ENCODE measurements at regions not wholly inside any gene's neighbourhood (a gene's known extent, or its start where the extent isn't known, plus 50 kb on each side); places are given as distances from the start of the nearest gene placed in this dataset.
"Not testable (repeated sequence)": the region's sequence is repeated elsewhere in the genome, so short reads cannot be mapped to it uniquely, and the experiment has no call there.

- DNase-seq (ENCODE audit: low spot score in 2 of 2) (no peak), FAIRE-seq (no peak)
Observed at GRCh38 chr5:142222225-142222865, 102.5 kb downstream of the SPRY4 start.

GRCh38 chr5:142221091-142221860 lies 103.5 kb downstream of the SPRY4 start:
- FAIRE-seq, result no peak

GRCh38 chr5:142219146-142219545 lies 105.7 kb downstream of the SPRY4 start:
- FAIRE-seq (no peak), DNase-seq (ENCODE audit: low spot score in 2 of 2) (no peak)

More at GRCh38 chr5:142221091-142221860, 103.5 kb downstream of the SPRY4 start:
- DNase-seq (ENCODE audit: low spot score in 2 of 2), result no peak

- no peak for FAIRE-seq
Observed at GRCh38 chr5:142216931-142217330, 107.9 kb downstream of the SPRY4 start.

GRCh38 chr5:142215915-142216681 lies 107.5 kb downstream of the NDFIP1 start:
- no peak for FAIRE-seq
- peak in 1 of 2 donors; percentile 40 for DNase-seq (ENCODE audit: low spot score in 2 of 2)

More at GRCh38 chr5:142216931-142217330, 107.9 kb downstream of the SPRY4 start:
- DNase-seq (ENCODE audit: low spot score in 2 of 2), result no peak

GRCh38 chr5:142213077-142213476 lies 104.5 kb downstream of the NDFIP1 start:
- DNase-seq (ENCODE audit: low spot score in 2 of 2) (no peak), FAIRE-seq (no peak)

- FAIRE-seq (no peak), DNase-seq (ENCODE audit: low spot score in 2 of 2) (no peak)
Observed at GRCh38 chr5:142211918-142212317, 103.3 kb downstream of the NDFIP1 start.

- DNase-seq (ENCODE audit: low spot score in 2 of 2), result no peak
- no peak for FAIRE-seq
Observed at GRCh38 chr5:142210864-142211412, 102.4 kb downstream of the NDFIP1 start.

GRCh38 chr5:142210011-142210410 lies 101.4 kb downstream of the NDFIP1 start:
- no peak for FAIRE-seq
- no peak for DNase-seq (ENCODE audit: low spot score in 2 of 2)

GRCh38 chr5:142208777-142209312 lies 100.3 kb downstream of the NDFIP1 start:
- DNase-seq (ENCODE audit: low spot score in 2 of 2) (no peak), FAIRE-seq (no peak)

GRCh38 chr5:142208244-142208643 lies 99.7 kb downstream of the NDFIP1 start:
- FAIRE-seq; DNase-seq (ENCODE audit: low spot score in 2 of 2): not testable (repeated sequence)

- FAIRE-seq (no peak), DNase-seq (ENCODE audit: low spot score in 2 of 2) (no peak)
Observed at GRCh38 chr5:142206801-142207200, 98.2 kb downstream of the NDFIP1 start.

GRCh38 chr5:142204219-142204618 lies 95.6 kb downstream of the NDFIP1 start:
- FAIRE-seq (no peak), DNase-seq (ENCODE audit: low spot score in 2 of 2) (no peak)
